PC-9 (cell line): ENCODE measurements at regions not wholly inside any gene's neighbourhood (a gene's known extent, or its start where the extent isn't known, plus 50 kb on each side); places are given as distances from the start of the nearest gene placed in this dataset.

Experiments used
- CTCF ChIP-seq: fragments of 200-600 bp; sonication (generic); conservative IDR thresholded peaks from 2 replicates; pipeline ENCODE4 v1.6.1; 2017; ENCODE audit warnings: mixed run types, antibody characterized with exemption, mild to moderate bottlenecking, moderate library complexity
- EZH2 ChIP-seq: fragments of 200-600 bp; sonication (generic); IDR thresholded peaks from 2 replicates; pipeline ENCODE4 v1.8.0; 2017; ENCODE audit warnings: antibody characterized with exemption, low read depth

DNA sequence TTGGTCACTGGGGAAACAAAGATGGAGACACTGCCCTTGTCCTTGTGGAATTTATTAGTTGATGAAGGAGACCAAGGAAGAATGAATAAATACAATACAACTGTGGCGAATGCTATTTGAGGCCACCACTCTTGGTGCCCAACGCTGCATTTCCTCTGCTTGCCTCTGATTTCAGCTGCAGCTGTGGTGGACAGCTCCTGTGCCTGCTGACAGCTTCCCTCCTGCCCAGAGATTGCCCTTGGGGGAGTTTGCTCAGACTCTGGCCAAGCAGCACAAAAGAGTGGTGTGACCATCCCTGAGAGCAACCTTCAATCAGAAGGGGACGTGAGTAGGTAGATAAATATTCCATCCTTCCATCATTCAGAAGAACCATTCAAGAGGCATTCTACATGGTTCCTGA, 64.6 kb upstream of the FHIT start:
- TF ChIP-seq CTCF, result no peak
- no peak for TF ChIP-seq EZH2
